NB4 (cell line): ENCODE measurements at regions not wholly inside any gene's neighbourhood (a gene's known extent, or its start where the extent isn't known, plus 50 kb on each side); places are given as distances from the start of the nearest gene placed in this dataset.

ENCODE experiments used
- DNase-seq: peaks from one replicate; pipeline ENCODE4 v3.0.0; 2010; ENCODE audit warnings: low read depth
- H3K4me3 ChIP-seq: one replicate; pipeline ENCODE4 v1.5.1; 2011; ENCODE audit warnings: mild to moderate bottlenecking, low read depth, low read length, moderate library complexity
- MYC ChIP-seq: IDR thresholded peaks from 2 replicates; pipeline ENCODE4 v1.6.1; 2011; ENCODE audit warnings: low read depth, low read length
- POLR2A ChIP-seq: IDR thresholded peaks from 2 replicates; pipeline ENCODE4 v1.6.1; 2011; ENCODE audit warnings: mild to moderate bottlenecking; ENCODE audit not compliant: insufficient read length; ENCODE audit errors: extremely low read depth
- TF ChIP-seq, protein P1 (sequence below): IDR thresholded peaks from one replicate; pipeline ENCODE4 v1.5.1; 2012; ENCODE audit warnings: low read depth, low read length
- TF ChIP-seq, protein P2 (sequence below): IDR thresholded peaks from 2 replicates; pipeline ENCODE4 v1.6.1; 2011; ENCODE audit warnings: low read depth, low read length

DNA sequence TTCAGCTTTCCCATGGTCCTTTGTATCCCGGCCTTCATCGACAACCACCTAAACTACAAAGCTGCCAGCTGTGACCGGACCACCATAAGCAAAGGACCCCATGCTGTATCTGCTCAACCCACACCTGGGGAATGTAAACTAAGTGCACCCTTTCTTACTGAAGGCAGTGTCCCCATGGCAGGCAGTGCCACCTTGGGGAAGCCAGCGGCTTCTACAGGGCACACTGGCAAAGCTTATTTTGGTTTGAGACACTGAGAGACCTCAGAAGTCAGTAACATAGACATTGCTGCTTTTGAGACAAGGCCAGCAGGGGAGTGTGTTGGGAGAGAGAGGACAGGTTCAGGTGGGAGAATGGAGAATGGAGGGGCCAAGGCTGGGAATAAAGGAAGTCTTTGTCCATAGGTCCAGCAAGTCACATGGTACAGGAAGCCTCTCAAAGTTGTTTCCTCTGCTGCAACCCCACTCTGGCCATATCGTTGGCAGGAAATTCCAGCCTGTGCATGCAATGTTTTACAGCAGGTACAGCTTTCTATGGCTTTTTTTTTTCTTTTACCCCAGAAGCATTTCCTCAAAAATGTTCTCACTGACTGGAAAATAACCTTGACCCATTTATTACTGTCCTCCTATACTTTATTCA lies 85.9 kb upstream of the NPVF start:
- TF ChIP-seq, protein P1, sequence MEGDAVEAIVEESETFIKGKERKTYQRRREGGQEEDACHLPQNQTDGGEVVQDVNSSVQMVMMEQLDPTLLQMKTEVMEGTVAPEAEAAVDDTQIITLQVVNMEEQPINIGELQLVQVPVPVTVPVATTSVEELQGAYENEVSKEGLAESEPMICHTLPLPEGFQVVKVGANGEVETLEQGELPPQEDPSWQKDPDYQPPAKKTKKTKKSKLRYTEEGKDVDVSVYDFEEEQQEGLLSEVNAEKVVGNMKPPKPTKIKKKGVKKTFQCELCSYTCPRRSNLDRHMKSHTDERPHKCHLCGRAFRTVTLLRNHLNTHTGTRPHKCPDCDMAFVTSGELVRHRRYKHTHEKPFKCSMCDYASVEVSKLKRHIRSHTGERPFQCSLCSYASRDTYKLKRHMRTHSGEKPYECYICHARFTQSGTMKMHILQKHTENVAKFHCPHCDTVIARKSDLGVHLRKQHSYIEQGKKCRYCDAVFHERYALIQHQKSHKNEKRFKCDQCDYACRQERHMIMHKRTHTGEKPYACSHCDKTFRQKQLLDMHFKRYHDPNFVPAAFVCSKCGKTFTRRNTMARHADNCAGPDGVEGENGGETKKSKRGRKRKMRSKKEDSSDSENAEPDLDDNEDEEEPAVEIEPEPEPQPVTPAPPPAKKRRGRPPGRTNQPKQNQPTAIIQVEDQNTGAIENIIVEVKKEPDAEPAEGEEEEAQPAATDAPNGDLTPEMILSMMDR, result peak; percentile 3
- TF ChIP-seq, protein P2, sequence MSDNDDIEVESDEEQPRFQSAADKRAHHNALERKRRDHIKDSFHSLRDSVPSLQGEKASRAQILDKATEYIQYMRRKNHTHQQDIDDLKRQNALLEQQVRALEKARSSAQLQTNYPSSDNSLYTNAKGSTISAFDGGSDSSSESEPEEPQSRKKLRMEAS, result peak; percentile 17; the same call in 1 of the 2 replicates
- TF ChIP-seq MYC, result no peak
- no peak for DNase-seq
- no peak overlapping the region for H3K4me3 ChIP-seq

DNA sequence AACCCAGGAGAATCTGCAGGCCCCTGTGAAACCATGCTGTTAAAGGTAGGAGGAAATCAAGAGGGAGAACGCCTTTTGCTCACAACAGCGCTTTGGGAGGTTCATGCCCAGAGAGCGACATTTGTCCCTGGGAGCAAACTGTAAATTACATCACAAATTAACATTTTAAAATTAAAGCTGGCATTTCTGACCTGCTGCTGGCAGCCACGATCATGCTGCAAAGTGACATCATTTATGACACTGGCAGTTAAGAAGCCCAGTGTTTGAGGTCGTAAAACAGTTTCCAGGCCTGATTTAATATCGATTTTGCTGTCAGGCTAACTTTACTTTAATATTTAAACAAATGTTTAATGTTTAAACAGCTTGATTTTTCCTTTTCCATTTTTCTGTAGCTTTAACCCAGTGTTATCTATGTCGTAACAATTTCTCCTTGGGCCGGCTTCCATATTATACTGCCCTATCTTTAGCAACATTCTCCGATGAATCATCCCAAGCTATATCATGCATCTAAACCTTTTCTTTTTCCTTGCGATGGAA lies 86.5 kb upstream of the NPVF start:
- TF ChIP-seq MYC (no peak), POLR2A (no peak)
- TF ChIP-seq, protein P1, result no peak
- TF ChIP-seq, protein P2, result no peak
- no peak for DNase-seq
- no peak overlapping the region for H3K4me3 ChIP-seq

DNA sequence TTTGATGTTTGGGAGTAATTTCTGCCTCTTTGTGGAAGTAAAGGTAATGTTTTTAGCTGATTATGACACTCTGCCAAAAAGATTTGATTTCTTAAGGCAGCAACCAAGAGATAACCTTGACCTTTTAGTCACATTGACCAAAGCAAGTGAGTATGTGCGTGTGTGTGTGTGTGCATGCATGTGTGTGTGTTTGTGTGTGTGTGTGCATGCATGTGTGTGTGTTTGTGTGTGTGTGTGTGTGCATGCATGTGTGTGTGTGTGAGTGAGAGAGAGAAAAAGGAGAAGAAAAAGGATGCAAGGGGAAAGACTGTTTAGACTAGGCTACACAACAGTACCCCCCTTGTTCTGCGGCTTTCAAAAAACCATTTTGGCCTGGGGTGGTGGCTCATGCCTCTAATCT lies 88.1 kb upstream of the NPVF start:
- TF ChIP-seq POLR2A (no peak), MYC (no peak)
- TF ChIP-seq, protein P2, result no peak
- TF ChIP-seq, protein P1, result no peak
- no peak overlapping the region for H3K4me3 ChIP-seq
- DNase-seq, result no peak

DNA sequence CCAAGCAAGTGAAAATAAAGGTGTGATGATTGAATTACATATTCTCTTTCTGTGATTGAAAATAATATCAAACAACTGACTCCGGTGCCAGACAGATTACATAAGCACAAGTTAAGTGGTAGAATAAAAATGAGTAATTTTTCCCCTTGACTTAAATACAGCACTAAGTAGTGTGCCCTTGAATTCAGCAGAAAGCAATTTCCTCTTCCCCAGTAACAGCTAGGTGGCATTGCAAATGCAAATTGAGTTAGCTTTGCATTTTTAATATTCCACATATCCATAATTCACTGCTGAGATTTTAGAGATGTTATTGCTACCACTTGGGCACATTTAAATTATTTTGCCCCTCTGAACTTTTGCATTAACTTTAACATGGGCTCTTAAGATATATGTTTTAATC lies 89.8 kb upstream of the NPVF start:
- TF ChIP-seq POLR2A (no peak), MYC (no peak)
- TF ChIP-seq, protein P1, result peak; percentile 3
- TF ChIP-seq, protein P2, result no peak
- H3K4me3 ChIP-seq, result no peak overlapping the region
- DNase-seq, result no peak

DNA sequence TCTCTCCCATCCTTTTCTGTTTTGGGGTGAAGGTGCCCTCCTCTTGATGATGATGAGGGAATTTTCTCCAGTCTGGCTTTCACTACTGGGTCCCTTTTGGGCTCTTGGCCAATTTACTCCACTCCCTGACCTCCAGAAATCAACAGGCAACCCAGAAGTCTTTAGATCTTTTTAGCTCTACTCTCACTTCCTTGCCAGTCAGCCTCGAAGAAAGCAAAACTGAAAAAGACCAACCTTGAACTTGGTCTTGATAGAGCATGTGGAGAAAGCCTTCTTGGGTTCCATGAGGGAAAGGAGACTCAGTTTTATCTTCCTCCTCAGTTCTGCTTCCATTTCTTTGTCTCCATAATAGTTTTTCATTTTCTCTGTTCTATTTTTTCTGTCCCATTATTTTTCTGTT lies 91.4 kb upstream of the NPVF start:
- TF ChIP-seq MYC (no peak), POLR2A (no peak)
- TF ChIP-seq, protein P1, result no peak
- TF ChIP-seq, protein P2, result no peak

More for the DNA sequence above, 91.4 kb upstream of the NPVF start:
- H3K4me3 ChIP-seq, result no peak overlapping the region
- DNase-seq, result no peak
